B cell (primary cell): ENCODE measurements at regions not wholly inside any gene's neighbourhood (a gene's known extent, or its start where the extent isn't known, plus 50 kb on each side); places are given as distances from the start of the nearest gene placed in this dataset.

Source experiments
- ATAC-seq: fragments of 200-7000 bp; cut with Tn5 transposase; one replicate; pipeline ENCODE4 v1.10.0; 2021; ENCODE audit warnings: low read depth, mild to moderate bottlenecking, moderate number of reproducible peaks, moderate library complexity
- CTCF ChIA-PET: fragments of 350-600 bp; sonication (Branson Sonifier 250); formaldehyde crosslinking; loops from one replicate; lab custom pipeline; 2021; ENCODE audit warnings: antibody characterized with exemption, inconsistent platforms; lab: Charles Lee
- POLR2A ChIA-PET: fragments of 350-600 bp; sonication (Branson Sonifier 250); formaldehyde crosslinking; loops from one replicate; lab custom pipeline; 2021; ENCODE audit warnings: antibody characterized with exemption; lab: Charles Lee
- DNase-seq: peaks from one replicate; pipeline ENCODE4 v3.0.0; 2013
- H2AFZ ChIP-seq: 2 replicates; pipeline ENCODE4 v1.6.1; 2012; ENCODE audit warnings: mild to moderate bottlenecking, low read depth, low read length; ENCODE audit not compliant: insufficient read depth, poor library complexity, severe bottlenecking
- H3K27ac ChIP-seq, 2 donors: 1 replicate in 1 of 2; 2 replicates in 1 of 2; pipeline ENCODE4 v1.5.1; 2012 to 2013; ENCODE audit warnings: low read length in 2 of 2, mild to moderate bottlenecking in 2 of 2, moderate library complexity in 1 of 2
- H3K27me3 ChIP-seq, 4 experiments: fragments of 200-600 bp in 1 of 4; sonication (generic) in 1 of 4; replicated peaks in 1 of 4; 1 replicate in 2 of 4; 2 replicates in 2 of 4; pipeline versions ENCODE4 v1.6.1 to v1.7.0; 2013 to 2016; ENCODE audit warnings: low read length in 3 of 4, mild to moderate bottlenecking in 2 of 4, mixed read lengths in 1 of 4, moderate library complexity in 1 of 4; ENCODE audit not compliant: insufficient read depth in 4 of 4, control insufficient read depth in 3 of 4; ENCODE audit errors: control extremely low read depth in 1 of 4
- H3K36me3 ChIP-seq, 2 experiments: replicated peaks in 1 of 2; 1 replicate in 1 of 2; 2 replicates in 1 of 2; pipeline versions ENCODE4 v1.6.1 to v1.7.1; 2013; ENCODE audit warnings: low read length in 1 of 2; ENCODE audit not compliant: insufficient read depth in 2 of 2, control insufficient read depth in 1 of 2; ENCODE audit errors: control extremely low read depth in 1 of 2, extremely low read depth in 1 of 2
- H3K4me1 ChIP-seq, 2 donors: fragments of 200-600 bp in 1 of 2; sonication (generic) in 1 of 2; 1 replicate in 1 of 2; 2 replicates in 1 of 2; pipeline versions ENCODE4 v1.5.1 to v1.6.1; 2013 to 2017; ENCODE audit warnings: low read length in 2 of 2; ENCODE audit not compliant: control insufficient read depth in 2 of 2, insufficient read depth in 2 of 2
- H3K4me2 ChIP-seq: replicated peaks from 2 replicates; pipeline ENCODE3; 2012; ENCODE audit warnings: mild to moderate bottlenecking, low read depth, low read length; ENCODE audit not compliant: poor library complexity, severe bottlenecking
- H3K4me3 ChIP-seq, 5 experiments: fragments of 200-600 bp in 1 of 5; sonication (generic) in 1 of 5; 1 replicate in 3 of 5; 2 replicates in 2 of 5; pipeline versions ENCODE4 v1.5.1 to v1.7.0; 2011 to 2016; ENCODE audit warnings: low read length in 4 of 5, mild to moderate bottlenecking in 4 of 5, low read depth in 2 of 5, control low read depth in 1 of 5, moderate library complexity in 1 of 5; ENCODE audit not compliant: insufficient read depth in 1 of 5; ENCODE audit errors: control extremely low read depth in 1 of 5, extremely low read depth in 1 of 5
- H3K79me2 ChIP-seq: fragments of 200-600 bp; sonication (generic); one replicate; pipeline ENCODE4 v1.6.0; 2016; ENCODE audit warnings: low read length; ENCODE audit not compliant: control insufficient read depth, insufficient read depth
- H3K9ac ChIP-seq: fragments of 200-600 bp; sonication (generic); 2 replicates; pipeline ENCODE4 v1.6.1; 2017; ENCODE audit warnings: mild to moderate bottlenecking, low read length, moderate library complexity
- H3K9me3 ChIP-seq, 3 donors: one replicate each; pipeline versions ENCODE4 v1.6.1 to v1.7.1; 2013; ENCODE audit warnings: low read length in 2 of 3; ENCODE audit not compliant: control insufficient read depth in 2 of 3, insufficient read depth in 1 of 3; ENCODE audit errors: control extremely low read depth in 1 of 3
- H4K20me1 ChIP-seq: 2 replicates; pipeline ENCODE4 v1.6.0; 2012; ENCODE audit warnings: mild to moderate bottlenecking, low read length; ENCODE audit not compliant: insufficient read depth, control insufficient read depth, poor library complexity, severe bottlenecking
- H3K27ac Mint-ChIP-seq: one replicate; pipeline ENCODE4 v1.8.0; 2021; ENCODE audit warnings: mixed read lengths
- H3K27me3 Mint-ChIP-seq: one replicate; pipeline ENCODE4 v1.8.0; 2021; ENCODE audit warnings: mixed read lengths
- H3K4me1 Mint-ChIP-seq: one replicate; pipeline ENCODE4 v1.8.0; 2021; ENCODE audit warnings: mixed read lengths
- H3K4me3 Mint-ChIP-seq: one replicate; pipeline ENCODE4 v1.8.0; 2021; ENCODE audit warnings: mixed read lengths
- H3K9me3 Mint-ChIP-seq: one replicate; pipeline ENCODE4 v1.8.0; 2022; ENCODE audit warnings: mixed read lengths; ENCODE audit not compliant: insufficient read depth
- CTCF ChIP-seq: fragments of 200-600 bp; IDR thresholded peaks from one replicate; pipeline ENCODE4 v1.8.0; 2022; ENCODE audit warnings: antibody characterized with exemption, mild to moderate bottlenecking
- EZH2 ChIP-seq: IDR thresholded peaks from 2 replicates; pipeline ENCODE4 v1.6.1; 2012; ENCODE audit warnings: borderline replicate concordance, low read depth, mild to moderate bottlenecking, moderate library complexity, low read length; ENCODE audit not compliant: insufficient read depth, poor library complexity, severe bottlenecking
- WGBS: methylation state at CpG from one replicate; pipeline ENCODE4 v1.1.5; 2013; ENCODE audit warnings: missing lambda C conversion rate; ENCODE audit not compliant: insufficient coverage; 5-methylcytosine and 5-hydroxymethylcytosine counted together
- intact Hi-C: fragments of 100-400 bp; cut with micrococcal nuclease; formaldehyde crosslinking; loops from one replicate; pipeline ENCODE4 v1.10.0; 2022

- H3K27me3 Mint-ChIP-seq, result peaks cover 14% of the 10 kb centered on the region
- no peak for ATAC-seq
- Histone ChIP-seq H3K27ac (no peak overlapping the region), H3K79me2 (no peaks in the 10 kb centered on the region), H3K4me1 (no peaks in the 10 kb centered on the region), H3K36me3 (no peaks in the 10 kb centered on the region), H3K9me3 (peaks cover 2 to 12% (median 7%) of the 10 kb centered on the region in 3 donors), H3K4me3 (no peak overlapping the region), H4K20me1 (no peaks in the 10 kb centered on the region), H3K27me3 (peaks cover 0 to 3% (median 1%) of the 10 kb centered on the region in 4 experiments), H3K4me2 (no peak overlapping the region), H2AFZ (no peak overlapping the region), H3K9ac (no peak overlapping the region)
- POLR2A ChIA-PET, result no interaction called here
- no peak overlapping the region for H3K4me3 Mint-ChIP-seq
- intact Hi-C loops, result no loop called here
- no peak for DNase-seq
- CTCF ChIA-PET, result no interaction called here
- 68% methylated on average over 9 of the region's 10 CpGs for WGBS
- peaks cover 4% of the 10 kb centered on the region for H3K9me3 Mint-ChIP-seq
- no peak overlapping the region for H3K27ac Mint-ChIP-seq
- TF ChIP-seq CTCF, result no peak
- TF ChIP-seq EZH2, result no peak
- H3K4me1 Mint-ChIP-seq, result peaks cover under 1% of the 10 kb centered on the region
Observed at GRCh38 chr4:153038623-153039311, 102.6 kb downstream of the FHDC1 start.

GRCh38 chr4:153039542-153040185 lies 103.5 kb downstream of the FHDC1 start:
- CTCF ChIA-PET, result no interaction called here
- H3K36me3 ChIP-seq, result no peaks in the 10 kb centered on the region
- Mint-ChIP-seq H3K9me3 (peaks cover 4% of the 10 kb centered on the region), H3K4me3 (no peak overlapping the region), H3K27me3 (peaks cover 14% of the 10 kb centered on the region), H3K4me1 (peaks cover 7% of the 10 kb centered on the region), H3K27ac (no peak overlapping the region)
- POLR2A ChIA-PET, result no interaction called here
- no peak overlapping the region for H3K4me2 ChIP-seq
- H3K4me3 ChIP-seq, result no peak overlapping the region
- H2AFZ ChIP-seq, result no peak overlapping the region
- peaks cover 4 to 5% of the 10 kb centered on the region in 2 donors for H3K4me1 ChIP-seq
- TF ChIP-seq EZH2 (no peak), CTCF (no peak)
- no peak for DNase-seq
- H3K27me3 ChIP-seq, result peaks cover 0 to 3% (median 1%) of the 10 kb centered on the region in 4 experiments
- H3K27ac ChIP-seq, result no peak overlapping the region
- H3K9me3 ChIP-seq, result peaks cover 2 to 12% (median 7%) of the 10 kb centered on the region in 3 donors
- H3K9ac ChIP-seq, result no peak overlapping the region
- 100% methylated on average over 1 of the region's 3 CpGs for WGBS
- intact Hi-C loops, result no loop called here
- no peaks in the 10 kb centered on the region for H4K20me1 ChIP-seq
- no peaks in the 10 kb centered on the region for H3K79me2 ChIP-seq
- no peak for ATAC-seq
